T47D (cell line): ENCODE measurements at regions not wholly inside any gene's neighbourhood (a gene's known extent, or its start where the extent isn't known, plus 50 kb on each side); places are given as distances from the start of the nearest gene placed in this dataset.

Experiments used
- DNase-seq, 2 experiments: peaks; one replicate each; pipeline versions ENCODE4 v3.0.0 to v3.0.0-alpha.2; 2011 to 2012; ENCODE audit warnings: low read depth in 1 of 2, low spot score in 1 of 2
- JUND ChIP-seq: IDR thresholded peaks from 2 replicates; pipeline ENCODE4 v1.6.1; 2012; ENCODE audit warnings: low read depth
- in situ Hi-C: cut with HindIII; loops from 2 replicates; pipeline ENCODE4 v1.10.0; 2016; ENCODE audit warnings: low sequenced_read_pairs, low pct_unique_long_range_greater_than_20kb

- TF ChIP-seq JUND, result no peak
- DNase-seq, result no peak
- in situ Hi-C loops, result no loop called here
These were observed 298.6 kb downstream of the C6orf118 start for GRCh38 chr6:165010556-165011535.

GRCh38 chr6:165008971-165009370 lies 300.4 kb downstream of the C6orf118 start:
- DNase-seq, result no peak
- in situ Hi-C loops, result no loop called here
- TF ChIP-seq JUND, result no peak

- no peak for DNase-seq
- no peak for TF ChIP-seq JUND
- in situ Hi-C loops, result no loop called here
These were observed 306.5 kb downstream of the C6orf118 start for GRCh38 chr6:165002866-165003265.

GRCh38 chr6:165002358-165002757 lies 307.0 kb downstream of the C6orf118 start:
- no peak for DNase-seq
- in situ Hi-C loops, result no loop called here
- no peak for TF ChIP-seq JUND

- TF ChIP-seq JUND, result no peak
- in situ Hi-C loops, result no loop called here
- DNase-seq, result no peak
These were observed 307.8 kb downstream of the C6orf118 start for GRCh38 chr6:165001502-165002157.

GRCh38 chr6:164998297-164998696 lies 311.1 kb downstream of the C6orf118 start:
- DNase-seq, result no peak
- TF ChIP-seq JUND, result no peak
- in situ Hi-C loops, result no loop called here

GRCh38 chr6:164996838-164997237 lies 312.6 kb downstream of the C6orf118 start:
- no peak for DNase-seq
- in situ Hi-C loops, result no loop called here
- TF ChIP-seq JUND, result no peak

GRCh38 chr6:164991573-164991972 lies 317.8 kb downstream of the C6orf118 start:
- in situ Hi-C loops, result no loop called here
- TF ChIP-seq JUND, result no peak
- DNase-seq, result no peak

- no peak for TF ChIP-seq JUND
- no peak for DNase-seq
- in situ Hi-C loops, result no loop called here
These were observed 318.5 kb downstream of the C6orf118 start for GRCh38 chr6:164990901-164991300.

GRCh38 chr6:164982389-164982788 lies 327.0 kb downstream of the C6orf118 start:
- DNase-seq, result no peak
- in situ Hi-C loops, result no loop called here
- TF ChIP-seq JUND, result no peak

GRCh38 chr6:164967102-164967501 lies 342.3 kb downstream of the C6orf118 start:
- peak in 1 of 2 experiments; percentile 11 for DNase-seq
- in situ Hi-C loops, result no loop called here
- no peak for TF ChIP-seq JUND

GRCh38 chr6:164962805-164963204 lies 346.6 kb downstream of the C6orf118 start:
- no peak for DNase-seq
- TF ChIP-seq JUND, result no peak
- in situ Hi-C loops, result no loop called here

- no peak for TF ChIP-seq JUND
- DNase-seq, result no peak
- in situ Hi-C loops, result no loop called here
These were observed 362.2 kb downstream of the C6orf118 start for GRCh38 chr6:164947164-164947563.
